ENCODE measurements at regions not wholly inside any gene's neighbourhood (a gene's known extent, or its start where the extent isn't known, plus 50 kb on each side); places are given as distances from the start of the nearest gene placed in this dataset.

GRCh38 chr6:126944512-126944911, 174.0 kb upstream of the RSPO3 start:
- Histone ChIP-seq H3K4me3 (IDR thresholded peaks at IDR 0.05; ENCODE audit: insufficient read depth, low read depth, low read length) (no peak overlapping the region), H4K20me1 (ENCODE audit: insufficient read depth) (no peaks in the 10 kb centered on the region), H3K36me3 (ENCODE audit: insufficient read depth) (no peaks in the 10 kb centered on the region), H3K27ac (no peak overlapping the region), H3K4me2 (no peak overlapping the region), H3K9ac (no peak overlapping the region), H3K4me1 (ENCODE audit: low read depth, poor library complexity, severe bottlenecking) (no peaks in the 10 kb centered on the region), H3K27me3 (ENCODE audit: insufficient read depth, low read depth) (no peaks in the 10 kb centered on the region), H3K79me2 (ENCODE audit: insufficient read depth, low read depth) (no peaks in the 10 kb centered on the region), H2AFZ (ENCODE audit: low read depth) (no peak overlapping the region)
- TF ChIP-seq, protein P1, sequence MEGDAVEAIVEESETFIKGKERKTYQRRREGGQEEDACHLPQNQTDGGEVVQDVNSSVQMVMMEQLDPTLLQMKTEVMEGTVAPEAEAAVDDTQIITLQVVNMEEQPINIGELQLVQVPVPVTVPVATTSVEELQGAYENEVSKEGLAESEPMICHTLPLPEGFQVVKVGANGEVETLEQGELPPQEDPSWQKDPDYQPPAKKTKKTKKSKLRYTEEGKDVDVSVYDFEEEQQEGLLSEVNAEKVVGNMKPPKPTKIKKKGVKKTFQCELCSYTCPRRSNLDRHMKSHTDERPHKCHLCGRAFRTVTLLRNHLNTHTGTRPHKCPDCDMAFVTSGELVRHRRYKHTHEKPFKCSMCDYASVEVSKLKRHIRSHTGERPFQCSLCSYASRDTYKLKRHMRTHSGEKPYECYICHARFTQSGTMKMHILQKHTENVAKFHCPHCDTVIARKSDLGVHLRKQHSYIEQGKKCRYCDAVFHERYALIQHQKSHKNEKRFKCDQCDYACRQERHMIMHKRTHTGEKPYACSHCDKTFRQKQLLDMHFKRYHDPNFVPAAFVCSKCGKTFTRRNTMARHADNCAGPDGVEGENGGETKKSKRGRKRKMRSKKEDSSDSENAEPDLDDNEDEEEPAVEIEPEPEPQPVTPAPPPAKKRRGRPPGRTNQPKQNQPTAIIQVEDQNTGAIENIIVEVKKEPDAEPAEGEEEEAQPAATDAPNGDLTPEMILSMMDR (conservative IDR thresholded peaks at IDR 0.05; ENCODE audit: low read depth, low read length) = no peak

DNA sequence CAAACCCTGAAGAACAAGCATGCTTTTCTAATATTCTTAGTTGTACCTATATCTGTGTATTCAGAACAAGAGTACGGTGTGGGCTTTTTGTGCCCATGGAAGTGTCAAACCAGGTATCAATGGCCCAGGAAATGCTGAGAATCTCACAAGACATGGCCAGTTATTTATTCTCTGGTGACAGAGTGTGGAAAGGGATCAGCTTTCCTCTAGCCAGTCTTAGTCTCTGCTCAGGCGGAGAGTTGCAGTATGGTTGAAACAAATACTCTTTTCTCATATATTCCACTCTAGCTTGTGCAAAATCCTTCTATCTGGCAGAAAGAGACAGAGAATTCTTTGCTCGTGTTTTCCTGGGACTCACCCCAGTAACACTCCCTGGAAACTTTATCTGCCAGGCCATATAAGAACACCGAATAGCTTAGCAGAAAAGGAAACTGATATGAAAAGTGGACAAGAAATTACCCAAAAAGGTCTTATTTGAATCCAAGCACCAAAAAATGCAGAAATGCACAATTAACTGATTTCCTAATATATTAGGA, 173.3 kb upstream of the RSPO3 start:
- Histone ChIP-seq H3K27me3 (ENCODE audit: insufficient read depth, low read depth) (no peaks in the 10 kb centered on the region), H3K9ac (no peak overlapping the region), H3K4me1 (ENCODE audit: low read depth, poor library complexity, severe bottlenecking) (no peaks in the 10 kb centered on the region), H4K20me1 (ENCODE audit: insufficient read depth) (no peaks in the 10 kb centered on the region), H3K36me3 (ENCODE audit: insufficient read depth) (no peaks in the 10 kb centered on the region), H3K79me2 (ENCODE audit: insufficient read depth, low read depth) (no peaks in the 10 kb centered on the region), H3K4me3 (IDR thresholded peaks at IDR 0.05; ENCODE audit: insufficient read depth, low read depth, low read length) (no peak overlapping the region), H3K4me2 (no peak overlapping the region), H2AFZ (ENCODE audit: low read depth) (no peak overlapping the region), H3K27ac (no peak overlapping the region)
- TF ChIP-seq, protein P1 (conservative IDR thresholded peaks at IDR 0.05; ENCODE audit: low read depth, low read length) = no peak

- H3K27me3 ChIP-seq (ENCODE audit: insufficient read depth, low read depth) = no peaks in the 10 kb centered on the region
- no peak overlapping the region for H3K4me3 ChIP-seq (IDR thresholded peaks at IDR 0.05; ENCODE audit: insufficient read depth, low read depth, low read length)
- H3K4me1 ChIP-seq (ENCODE audit: low read depth, poor library complexity, severe bottlenecking) = no peaks in the 10 kb centered on the region
- no peak overlapping the region for H2AFZ ChIP-seq (ENCODE audit: low read depth)
- H3K36me3 ChIP-seq (ENCODE audit: insufficient read depth) = no peaks in the 10 kb centered on the region
- H3K79me2 ChIP-seq (ENCODE audit: insufficient read depth, low read depth) = no peaks in the 10 kb centered on the region
- H3K9ac ChIP-seq = no peak overlapping the region
- H3K27ac ChIP-seq = no peak overlapping the region
- TF ChIP-seq, protein P1 (conservative IDR thresholded peaks at IDR 0.05; ENCODE audit: low read depth, low read length) = no peak
- H4K20me1 ChIP-seq (ENCODE audit: insufficient read depth) = no peaks in the 10 kb centered on the region
- H3K4me2 ChIP-seq = no peak overlapping the region
Observed at GRCh38 chr6:126945812-126946360, 172.6 kb upstream of the RSPO3 start.

DNA sequence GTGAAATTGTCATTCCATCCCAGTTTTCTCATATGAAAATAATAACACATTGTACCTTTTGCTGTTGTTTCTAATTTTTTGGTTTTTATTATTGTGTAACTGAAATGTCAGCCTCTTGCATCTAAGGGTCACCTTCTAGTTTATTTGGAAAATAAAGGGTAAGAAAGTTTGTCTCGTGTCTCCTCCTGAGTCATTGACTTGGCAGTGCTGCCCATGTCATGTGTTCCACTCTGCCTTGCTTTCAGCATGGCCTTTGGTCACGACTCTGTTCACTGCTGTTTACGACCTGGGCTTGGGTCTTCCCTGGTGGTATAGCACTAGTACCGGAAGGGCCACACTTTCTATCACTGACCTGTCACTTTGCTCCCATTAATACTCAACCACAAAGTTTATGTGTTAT, 171.4 kb upstream of the RSPO3 start:
- Histone ChIP-seq H4K20me1 (ENCODE audit: insufficient read depth) (no peaks in the 10 kb centered on the region), H2AFZ (ENCODE audit: low read depth) (no peak overlapping the region), H3K4me3 (IDR thresholded peaks at IDR 0.05; ENCODE audit: insufficient read depth, low read depth, low read length) (no peak overlapping the region), H3K27me3 (ENCODE audit: insufficient read depth, low read depth) (no peaks in the 10 kb centered on the region), H3K27ac (no peak overlapping the region), H3K4me2 (no peak overlapping the region), H3K9ac (no peak overlapping the region), H3K4me1 (ENCODE audit: low read depth, poor library complexity, severe bottlenecking) (no peaks in the 10 kb centered on the region), H3K79me2 (ENCODE audit: insufficient read depth, low read depth) (no peaks in the 10 kb centered on the region), H3K36me3 (ENCODE audit: insufficient read depth) (no peaks in the 10 kb centered on the region)
- TF ChIP-seq, protein P1 (conservative IDR thresholded peaks at IDR 0.05; ENCODE audit: low read depth, low read length) = no peak
